Transverse colon (tissue), 4 donors: ENCODE measurements at regions not wholly inside any gene's neighbourhood (a gene's known extent, or its start where the extent isn't known, plus 50 kb on each side); places are given as distances from the start of the nearest gene placed in this dataset.

Source experiments
- CTCF ChIP-seq, 5 experiments: fragments of 200-600 bp in 3 of 5; fragments of 450-650 bp in 2 of 5; sonication (generic) in 3 of 5; IDR thresholded peaks; 1 replicate in 2 of 5; 2 replicates in 3 of 5; pipeline ENCODE4 v1.5.1; 2016 to 2017; ENCODE audit warnings: antibody characterized with exemption in 5 of 5, inconsistent platforms in 3 of 5, mild to moderate bottlenecking in 2 of 5, moderate library complexity in 1 of 5
- EP300 ChIP-seq: sonication (generic); formaldehyde crosslinking; IDR thresholded peaks from one replicate; pipeline ENCODE4 v1.6.1; 2017; ENCODE audit warnings: antibody characterized with exemption, low read depth
- POLR2AphosphoS5 ChIP-seq, 3 donors: sonication (generic); formaldehyde crosslinking; IDR thresholded peaks; one replicate each; pipeline ENCODE4 v1.6.1; 2016; ENCODE audit warnings: antibody characterized with exemption in 3 of 3

- TF ChIP-seq CTCF (IDR thresholded peaks at IDR 0.05) (no peak), EP300 (no peak), POLR2AphosphoS5 (IDR thresholded peaks at IDR 0.05) (no peak)
These were observed 85.9 kb upstream of the LIFR start for GRCh38 chr5:38642189-38642911.
